GM21737 (cell line): ENCODE measurements at regions not wholly inside any gene's neighbourhood (a gene's known extent, or its start where the extent isn't known, plus 50 kb on each side); places are given as distances from the start of the nearest gene placed in this dataset.
"Not testable (repeated sequence)": the region's sequence is repeated elsewhere in the genome, so short reads cannot be mapped to it uniquely, and the experiment has no call there.

Experiments used
- ATAC-seq: cut with Tn5 transposase; IDR thresholded peaks from one replicate; pipeline ENCODE4 v1.9.1; 2021; ENCODE audit warnings: mild to moderate bottlenecking, moderate library complexity; ENCODE audit not compliant: unreplicated experiment

DNA sequence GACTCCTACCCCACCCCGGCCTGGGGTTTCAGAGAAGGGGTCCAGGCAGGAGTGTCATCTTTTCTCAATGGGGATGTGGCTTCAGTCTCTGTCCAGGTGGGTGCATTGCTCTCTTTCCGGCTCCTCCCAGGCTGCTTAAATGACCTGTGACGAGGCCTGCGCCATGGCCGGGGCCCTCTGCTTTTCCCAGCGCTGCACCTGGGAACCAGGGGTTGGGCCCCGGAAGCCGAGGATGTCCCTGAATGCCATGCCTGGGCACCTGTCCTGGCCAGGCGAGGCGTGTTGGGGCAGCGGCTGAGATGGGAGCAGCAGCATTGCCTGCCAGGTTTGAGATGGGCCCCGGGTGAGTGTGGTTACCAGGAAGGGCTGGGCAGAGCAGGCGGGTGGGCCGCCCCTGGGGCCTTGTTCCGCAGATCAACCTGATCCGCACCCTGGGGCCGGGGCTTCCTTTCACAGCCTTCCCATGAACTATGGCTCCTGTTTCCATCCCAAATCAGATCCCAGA, 147.4 kb downstream of the SEC14L1 start:
- ATAC-seq: no peak

GRCh38 chr17:77290759-77291558, 150.2 kb downstream of the SEC14L1 start:
- ATAC-seq: not testable (repeated sequence)

DNA sequence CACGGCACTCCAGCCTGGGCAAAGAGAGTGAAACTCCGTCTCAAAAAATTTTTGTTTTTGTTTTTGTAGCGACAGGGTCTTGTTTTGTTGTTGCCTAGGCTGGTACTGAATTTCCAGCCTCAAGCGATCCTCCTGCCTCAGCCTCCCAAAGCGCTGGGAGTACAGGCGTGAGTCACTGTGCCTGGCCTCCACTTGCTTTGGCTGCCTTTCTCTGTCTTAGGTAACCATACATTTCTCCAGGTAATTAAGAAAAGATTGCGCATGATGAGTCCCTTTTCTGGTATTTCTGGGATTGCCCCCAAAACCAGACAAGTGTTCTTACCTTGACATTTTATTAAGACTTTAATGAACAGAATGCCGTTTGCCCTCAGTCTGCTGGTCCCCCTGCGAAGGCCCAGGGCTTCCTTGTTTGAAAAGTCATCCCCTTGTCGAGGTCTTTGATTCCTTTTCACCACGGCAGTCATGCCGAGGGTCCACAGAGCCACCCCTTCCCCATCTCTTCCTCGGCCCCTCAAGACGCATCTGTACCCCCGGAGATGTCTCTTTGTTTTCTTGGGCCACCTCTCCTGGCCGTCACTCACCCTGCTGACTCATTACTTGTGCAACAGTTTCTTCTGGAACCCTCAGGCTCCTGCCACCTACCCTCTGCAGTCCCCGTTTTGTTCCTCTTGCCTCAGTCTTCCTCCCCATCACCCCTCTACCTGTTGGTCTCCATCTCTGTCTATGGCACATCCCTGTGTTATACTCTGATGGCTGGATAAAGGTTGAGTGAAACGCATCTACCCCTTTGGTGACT, 151.0 kb downstream of the SEC14L1 start:
- ATAC-seq: no peak

- ATAC-seq: no peak
Measured at GRCh38 chr17:77294761-77295160, 154.0 kb downstream of the SEC14L1 start.

GRCh38 chr17:77295241-77295853, 154.6 kb downstream of the SEC14L1 start:
- ATAC-seq: no peak

DNA sequence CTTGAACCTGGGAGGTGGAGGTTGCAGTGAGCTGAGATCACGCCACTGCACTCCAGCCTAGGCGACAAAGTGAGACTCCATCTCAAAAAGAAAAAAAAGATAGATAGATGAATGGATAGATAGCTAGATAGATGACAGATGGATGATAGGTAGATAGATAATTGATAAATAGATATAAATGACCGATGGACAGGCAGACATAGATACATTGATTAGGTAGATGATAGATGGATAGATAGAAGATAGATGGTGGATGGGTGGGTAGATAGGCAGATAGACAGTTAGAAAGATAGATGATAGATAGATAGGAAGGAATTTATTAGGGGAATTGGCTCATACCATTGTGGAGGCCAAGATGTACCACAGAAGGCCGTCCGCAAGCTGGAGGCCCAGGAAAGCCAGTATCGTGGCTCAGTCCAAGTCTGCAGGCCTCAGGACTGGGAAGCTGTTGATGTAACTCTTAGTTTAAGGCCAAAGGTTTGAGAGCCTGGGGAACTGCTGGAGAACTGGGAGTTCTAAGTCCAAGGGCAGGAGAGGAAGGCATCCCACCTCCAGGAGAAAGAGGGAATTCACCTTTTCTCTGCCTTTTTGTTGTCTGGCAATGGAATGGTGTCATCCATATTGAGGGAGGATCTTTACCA, 156.1 kb downstream of the SEC14L1 start:
- no peak for ATAC-seq

- no peak for ATAC-seq
Measured at GRCh38 chr17:77297693-77298666, 157.2 kb downstream of the SEC14L1 start.

DNA sequence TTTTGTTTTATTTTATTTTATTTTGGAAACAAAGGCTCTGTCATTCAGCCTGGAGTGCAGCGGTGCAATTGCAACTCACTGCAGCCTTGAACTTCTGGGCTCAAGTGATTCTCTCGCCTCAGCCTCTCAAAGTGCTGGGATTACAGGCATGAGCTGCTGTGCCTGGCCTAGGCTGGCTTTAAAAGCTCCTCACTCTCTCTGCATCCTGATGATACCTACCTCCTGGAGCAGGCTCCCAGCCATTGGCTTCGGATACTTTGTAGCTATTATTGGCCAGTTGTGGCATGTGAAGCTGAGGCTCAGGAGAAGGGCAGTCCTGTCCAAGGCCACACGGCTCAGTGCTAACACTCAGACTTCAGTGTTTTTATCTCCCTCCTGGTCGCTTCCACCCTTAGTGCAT, 158.0 kb downstream of the SEC14L1 start:
- ATAC-seq: no peak

- no peak for ATAC-seq
Measured at GRCh38 chr17:77299256-77300015, 158.7 kb downstream of the SEC14L1 start.

- ATAC-seq: no peak
Measured at GRCh38 chr17:77300016-77300686, 159.4 kb downstream of the SEC14L1 start.

GRCh38 chr17:77301694-77302266, 161.0 kb downstream of the SEC14L1 start:
- no peak for ATAC-seq

- ATAC-seq: no peak
Measured at GRCh38 chr17:77302682-77303081, 161.9 kb downstream of the SEC14L1 start.

DNA sequence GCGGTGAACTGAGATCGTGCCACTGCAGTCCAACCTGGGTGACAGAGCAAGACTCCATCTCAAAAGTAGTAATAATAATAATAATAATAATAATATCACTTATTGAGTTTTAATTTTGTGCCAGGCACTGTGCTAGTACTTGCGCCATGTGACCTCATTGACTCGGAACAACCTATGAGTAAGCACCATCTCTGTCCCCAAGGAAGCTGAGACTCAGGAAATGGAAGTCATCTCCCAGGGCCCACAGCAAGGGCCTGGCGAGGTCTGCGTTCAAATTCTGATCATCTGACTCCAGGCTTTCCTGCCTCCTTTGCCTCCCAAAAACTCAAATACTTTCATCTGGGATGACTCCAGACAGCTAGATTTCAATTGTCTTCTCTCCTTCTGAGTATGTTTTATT, 162.9 kb downstream of the SEC14L1 start:
- ATAC-seq: no peak

- ATAC-seq: no peak
Measured at GRCh38 chr17:77304051-77304745, 163.4 kb downstream of the SEC14L1 start.

DNA sequence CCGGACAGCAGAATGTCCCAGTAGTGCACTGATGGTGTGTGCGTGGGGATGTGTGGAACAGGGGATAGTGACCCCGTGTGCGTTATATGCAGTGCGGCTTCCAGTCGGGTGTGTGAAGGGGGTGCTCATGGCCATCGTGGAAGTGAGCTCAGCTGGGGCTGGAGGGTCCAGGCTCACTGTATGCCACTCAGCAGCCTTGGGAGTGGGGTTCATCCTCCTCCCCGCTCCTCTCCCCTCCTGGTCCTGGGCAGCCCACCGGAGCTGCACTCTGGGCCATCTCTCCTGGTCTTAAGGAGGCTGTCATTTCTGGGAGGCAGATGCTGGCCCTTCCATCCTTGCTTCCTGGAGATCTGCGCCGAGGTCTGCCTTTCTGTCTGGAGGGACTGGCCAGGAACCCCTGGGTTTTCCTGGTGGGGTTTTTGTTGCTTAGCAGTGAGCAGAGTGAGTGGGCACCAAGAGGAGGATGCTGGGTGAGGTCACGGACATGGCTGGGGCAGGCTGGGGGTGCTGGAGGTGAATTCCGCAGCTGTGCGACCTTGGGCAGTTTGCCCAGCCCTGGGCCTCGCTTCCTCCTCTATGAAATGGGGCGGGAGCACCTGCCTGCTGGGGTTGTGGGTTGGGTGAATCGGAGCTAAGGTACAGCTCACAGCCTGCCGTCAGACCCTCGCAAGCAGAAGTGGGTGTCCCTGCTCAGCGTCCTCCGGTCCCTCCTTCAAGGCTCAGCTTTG, 164.1 kb downstream of the SEC14L1 start:
- no peak for ATAC-seq

GRCh38 chr17:77306048-77306789, 165.4 kb downstream of the SEC14L1 start:
- no peak for ATAC-seq
